Fibroblast of the aortic adventitia (primary cell): ENCODE measurements at regions not wholly inside any gene's neighbourhood (a gene's known extent, or its start where the extent isn't known, plus 50 kb on each side); places are given as distances from the start of the nearest gene placed in this dataset.

Source experiments
- DNase-seq: peaks from one replicate; pipeline ENCODE4 v3.0.0-alpha.2; 2010; ENCODE audit warnings: low read depth
- H3K4me3 ChIP-seq: 2 replicates; pipeline ENCODE4 v1.5.1; 2011; ENCODE audit warnings: low read depth, mild to moderate bottlenecking, control low read depth, low read length, moderate library complexity
- CTCF ChIP-seq: IDR thresholded peaks from 2 replicates; pipeline ENCODE4 v1.5.1; 2011; ENCODE audit warnings: mild to moderate bottlenecking, low read length, control low read depth, inconsistent platforms; ENCODE audit not compliant: insufficient read depth

DNA sequence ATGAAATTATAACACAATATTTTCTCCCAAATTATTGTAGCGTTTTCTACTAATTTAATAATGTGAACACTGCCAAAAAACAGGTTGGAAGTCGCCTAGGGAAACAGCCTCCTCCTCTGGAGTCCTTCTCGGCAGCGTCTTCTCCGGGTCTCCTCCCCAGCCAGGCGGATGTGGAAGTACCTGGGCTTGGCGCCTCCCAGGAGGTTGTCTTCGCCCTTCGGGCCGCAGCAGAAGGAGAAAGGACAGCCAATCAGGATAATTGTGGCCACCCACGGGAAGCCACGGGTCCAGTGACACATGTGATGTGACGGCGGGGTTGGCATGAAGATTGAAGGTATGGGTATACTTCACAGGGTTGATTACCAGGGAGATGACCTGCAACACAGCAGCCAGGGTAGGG is 491.2 kb downstream of the PYDC2 start:
- no peak overlapping the region for H3K4me3 ChIP-seq
- no peak for DNase-seq
- no peak for TF ChIP-seq CTCF

DNA sequence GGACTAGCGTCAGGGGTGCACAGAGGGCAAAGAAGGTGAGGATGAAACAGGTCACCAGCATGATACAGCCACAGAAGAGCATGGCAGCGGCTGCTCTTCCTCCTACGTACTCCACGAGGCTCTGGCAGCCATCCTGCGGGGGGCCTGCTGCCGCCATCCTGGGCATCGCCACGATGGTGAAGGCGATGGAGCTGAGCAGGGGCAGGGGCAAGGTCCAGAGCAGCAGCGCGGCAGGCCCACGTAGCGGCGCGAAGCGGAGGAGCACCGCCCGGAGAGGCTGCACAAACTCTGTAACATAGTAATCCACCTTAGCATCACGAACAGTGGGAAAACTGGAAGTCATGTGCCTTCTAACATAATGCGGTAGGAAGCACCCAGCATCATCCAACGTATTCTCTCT is 491.6 kb downstream of the PYDC2 start:
- no peak for DNase-seq
- H3K4me3 ChIP-seq: no peak overlapping the region
- TF ChIP-seq CTCF: no peak

- no peak overlapping the region for H3K4me3 ChIP-seq
- no peak for DNase-seq
- TF ChIP-seq CTCF: no peak
Measured at GRCh38 chr3:191958980-191959671, 498.2 kb downstream of the PYDC2 start.

- no peak overlapping the region for H3K4me3 ChIP-seq
- TF ChIP-seq CTCF: no peak
- DNase-seq: no peak
Measured at GRCh38 chr3:191959876-191960413, 499.0 kb downstream of the PYDC2 start.

DNA sequence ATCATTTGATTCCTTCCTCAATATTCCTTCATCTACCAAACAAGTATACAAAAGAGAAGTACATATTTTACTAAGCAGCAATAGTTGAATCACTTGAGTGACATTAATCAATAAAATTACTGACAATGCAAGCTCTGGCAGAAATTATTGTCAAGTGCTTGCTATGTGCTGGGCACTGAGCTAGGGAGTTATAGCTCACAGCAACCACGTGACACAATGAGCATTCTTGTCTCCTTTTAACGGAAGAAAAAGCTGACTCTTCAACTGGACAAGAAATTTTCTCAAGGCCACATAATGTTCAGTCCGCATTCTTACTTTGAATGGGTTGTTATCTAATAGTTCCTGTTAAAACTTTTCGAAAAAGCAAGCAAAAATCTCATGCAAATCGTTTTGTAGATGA is 500.1 kb downstream of the PYDC2 start:
- TF ChIP-seq CTCF: no peak
- no peak for DNase-seq
- no peak overlapping the region for H3K4me3 ChIP-seq

- no peak for TF ChIP-seq CTCF
- DNase-seq: no peak
- no peak overlapping the region for H3K4me3 ChIP-seq
Measured at GRCh38 chr3:191961529-191961928, 500.6 kb downstream of the PYDC2 start.

DNA sequence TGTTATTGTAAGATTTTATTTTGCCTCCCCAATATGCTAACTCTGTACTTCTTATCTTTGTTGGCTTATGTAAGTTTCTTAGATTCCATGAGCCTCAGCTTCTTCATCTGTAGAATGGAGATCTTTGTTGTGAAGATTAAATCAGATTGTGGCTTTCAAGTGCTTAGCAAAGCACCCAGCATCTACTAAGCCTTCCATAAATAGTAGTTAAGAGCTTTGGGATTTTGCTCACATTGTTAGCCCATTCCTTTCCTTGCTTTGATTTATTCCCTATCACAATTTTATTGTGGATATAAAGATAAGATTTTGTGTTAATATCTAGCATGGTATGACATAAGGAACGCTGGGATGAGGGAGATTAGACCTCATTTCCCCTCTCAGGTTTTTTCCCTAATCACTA is 501.4 kb downstream of the PYDC2 start:
- TF ChIP-seq CTCF: no peak
- no peak overlapping the region for H3K4me3 ChIP-seq
- no peak for DNase-seq
